ENCODE measurements at regions not wholly inside any gene's neighbourhood (a gene's known extent, or its start where the extent isn't known, plus 50 kb on each side); places are given as distances from the start of the nearest gene placed in this dataset.

- Mint-ChIP-seq H3K36me3 (ENCODE audit: low read depth) (peaks cover 2% of the 10 kb centered on the region), H3K4me3 (no peak overlapping the region), H3K4me1 (peaks cover 41% of the 10 kb centered on the region), H3K27ac (no peak overlapping the region), H3K9me3 (peaks cover 7% of the 10 kb centered on the region), H3K27me3 (ENCODE audit: low read depth, poor library complexity) (no peaks in the 10 kb centered on the region)
- DNase-seq = no peak
- TF ChIP-seq CTCF (IDR thresholded peaks at IDR 0.05) = no peak
Observed at GRCh38 chr2:19579461-19579860, 221.0 kb upstream of the OSR1 start.

GRCh38 chr2:19577723-19578122, 219.3 kb upstream of the OSR1 start:
- peaks cover 7% of the 10 kb centered on the region for H3K9me3 Mint-ChIP-seq
- H3K4me1 Mint-ChIP-seq = peaks cover 59% of the 10 kb centered on the region
- no peak for DNase-seq
- no peak for TF ChIP-seq CTCF (IDR thresholded peaks at IDR 0.05)
- no peaks in the 10 kb centered on the region for H3K36me3 Mint-ChIP-seq (ENCODE audit: low read depth)
- no peak overlapping the region for H3K4me3 Mint-ChIP-seq
- H3K27ac Mint-ChIP-seq = no peak overlapping the region
- H3K27me3 Mint-ChIP-seq (ENCODE audit: low read depth, poor library complexity) = no peaks in the 10 kb centered on the region

GRCh38 chr2:19576411-19576810, 218.0 kb upstream of the OSR1 start:
- DNase-seq = no peak
- Mint-ChIP-seq H3K9me3 (peaks cover 7% of the 10 kb centered on the region), H3K27me3 (ENCODE audit: low read depth, poor library complexity) (peaks cover 5% of the 10 kb centered on the region), H3K36me3 (ENCODE audit: low read depth) (no peaks in the 10 kb centered on the region), H3K27ac (no peak overlapping the region), H3K4me1 (peaks cover 72% of the 10 kb centered on the region), H3K4me3 (no peak overlapping the region)
- TF ChIP-seq CTCF (IDR thresholded peaks at IDR 0.05) = no peak

- Mint-ChIP-seq H3K36me3 (ENCODE audit: low read depth) (no peaks in the 10 kb centered on the region), H3K27me3 (ENCODE audit: low read depth, poor library complexity) (peaks cover 5% of the 10 kb centered on the region), H3K4me3 (no peak overlapping the region), H3K4me1 (peaks cover 65% of the 10 kb centered on the region), H3K9me3 (no peaks in the 10 kb centered on the region), H3K27ac (no peak overlapping the region)
- no peak for DNase-seq
- TF ChIP-seq CTCF (IDR thresholded peaks at IDR 0.05) = no peak
Observed at GRCh38 chr2:19575641-19576040, 217.2 kb upstream of the OSR1 start.

- Mint-ChIP-seq H3K4me1 (peaks cover 58% of the 10 kb centered on the region), H3K27ac (peak overlapping the region; percentile 64), H3K27me3 (ENCODE audit: low read depth, poor library complexity) (peaks cover 5% of the 10 kb centered on the region), H3K9me3 (no peaks in the 10 kb centered on the region), H3K36me3 (ENCODE audit: low read depth) (no peaks in the 10 kb centered on the region), H3K4me3 (no peak overlapping the region)
- no peak for TF ChIP-seq CTCF (IDR thresholded peaks at IDR 0.05)
- peak; percentile 19 for DNase-seq
Observed at GRCh38 chr2:19574778-19575260, 216.4 kb upstream of the OSR1 start.

GRCh38 chr2:19573784-19574183, 215.4 kb upstream of the OSR1 start:
- Mint-ChIP-seq H3K4me1 (peaks cover 59% of the 10 kb centered on the region), H3K27me3 (ENCODE audit: low read depth, poor library complexity) (peaks cover 5% of the 10 kb centered on the region), H3K9me3 (no peaks in the 10 kb centered on the region), H3K4me3 (peak overlapping the region; percentile 5), H3K27ac (no peak overlapping the region), H3K36me3 (ENCODE audit: low read depth) (no peaks in the 10 kb centered on the region)
- no peak for DNase-seq
- TF ChIP-seq CTCF (IDR thresholded peaks at IDR 0.05) = no peak
